DOHH2 (cell line): ENCODE measurements at regions not wholly inside any gene's neighbourhood (a gene's known extent, or its start where the extent isn't known, plus 50 kb on each side); places are given as distances from the start of the nearest gene placed in this dataset.

Experiments
- H3F3A ChIP-seq: fragments of 200-600 bp; sonication (generic), shearing (Covaris generic); 2 replicates; pipeline ENCODE4 v1.6.0; 2016; ENCODE audit warnings: antibody characterized with exemption, mild to moderate bottlenecking; ENCODE audit not compliant: control insufficient read depth, insufficient read depth
- H3K27ac ChIP-seq: fragments of 200-600 bp; sonication (generic); 2 replicates; pipeline ENCODE4 v1.5.1; 2014; ENCODE audit warnings: low read depth, mild to moderate bottlenecking, low read length, moderate library complexity
- H3K27me3 ChIP-seq: fragments of 200-600 bp; sonication (generic); 2 replicates; pipeline ENCODE4 v1.6.1; 2014; ENCODE audit warnings: mild to moderate bottlenecking, low read length, mixed read lengths; ENCODE audit not compliant: control insufficient read depth
- H3K36me3 ChIP-seq: fragments of 200-600 bp; sonication (generic); 2 replicates; pipeline ENCODE4 v1.6.1; 2014; ENCODE audit warnings: mild to moderate bottlenecking, low read length, moderate library complexity, mixed read lengths; ENCODE audit not compliant: control insufficient read depth
- H3K4me1 ChIP-seq: fragments of 200-600 bp; sonication (generic); 2 replicates; pipeline ENCODE4 v1.6.1; 2014; ENCODE audit warnings: mild to moderate bottlenecking, low read length, mixed read lengths; ENCODE audit not compliant: control insufficient read depth
- H3K4me2 ChIP-seq: fragments of 200-600 bp; sonication (generic); 2 replicates; pipeline ENCODE4 v1.6.0; 2014; ENCODE audit warnings: mild to moderate bottlenecking, low read length, moderate library complexity
- H3K4me3 ChIP-seq: fragments of 200-600 bp; sonication (generic); 2 replicates; pipeline ENCODE4 v1.5.1; 2014; ENCODE audit warnings: mild to moderate bottlenecking, low read length, mixed read lengths
- H3K79me2 ChIP-seq: fragments of 200-600 bp; sonication (generic); 2 replicates; pipeline ENCODE4 v1.6.1; 2014; ENCODE audit warnings: mild to moderate bottlenecking, low read length, mixed read lengths; ENCODE audit not compliant: control insufficient read depth
- H3K9me2 ChIP-seq: fragments of 200-600 bp; sonication (generic); replicated peaks from 2 replicates; pipeline ENCODE4 v1.6.1; 2014; ENCODE audit warnings: mild to moderate bottlenecking, low read length, mixed read lengths; ENCODE audit not compliant: control insufficient read depth
- H3K9me3 ChIP-seq: fragments of 200-600 bp; sonication (generic); 2 replicates; pipeline ENCODE4 v1.6.1; 2014; ENCODE audit warnings: antibody characterized with exemption, low read length, mixed read lengths; ENCODE audit not compliant: control insufficient read depth, insufficient read depth
- H4K20me1 ChIP-seq: fragments of 200-600 bp; sonication (generic); 2 replicates; pipeline ENCODE4 v1.6.0; 2014; ENCODE audit warnings: low read depth, mild to moderate bottlenecking, antibody characterized with exemption, low read length, moderate library complexity; ENCODE audit not compliant: control insufficient read depth, insufficient read depth
- EZH2phosphoT487 ChIP-seq: fragments of 200-600 bp; sonication (generic); IDR thresholded peaks from 2 replicates; pipeline ENCODE4 v1.6.1; 2017; ENCODE audit warnings: borderline replicate concordance, mild to moderate bottlenecking, antibody characterized with exemption, low read length, moderate library complexity, mixed read lengths
- TF ChIP-seq, protein P1 (sequence below): fragments of 200-600 bp; sonication (generic); IDR thresholded peaks from one replicate; pipeline ENCODE4 v1.5.1; 2014; ENCODE audit warnings: antibody characterized with exemption, mild to moderate bottlenecking, low read depth, low read length; ENCODE audit not compliant: poor library complexity, severe bottlenecking

GRCh38 chr12:92574911-92575570 is 127.7 kb upstream of the PLEKHG7 start:
- Histone ChIP-seq H3F3A (no peaks in the 10 kb centered on the region), H3K4me2 (no peak overlapping the region), H3K9me3 (no peaks in the 10 kb centered on the region), H3K4me1 (peaks cover 14% of the 10 kb centered on the region), H3K79me2 (no peaks in the 10 kb centered on the region), H3K27ac (no peak overlapping the region), H3K27me3 (no peaks in the 10 kb centered on the region), H3K9me2 (no peaks in the 10 kb centered on the region), H4K20me1 (no peaks in the 10 kb centered on the region), H3K36me3 (no peaks in the 10 kb centered on the region), H3K4me3 (no peak overlapping the region)
- TF ChIP-seq EZH2phosphoT487 = no peak
- TF ChIP-seq, protein P1, sequence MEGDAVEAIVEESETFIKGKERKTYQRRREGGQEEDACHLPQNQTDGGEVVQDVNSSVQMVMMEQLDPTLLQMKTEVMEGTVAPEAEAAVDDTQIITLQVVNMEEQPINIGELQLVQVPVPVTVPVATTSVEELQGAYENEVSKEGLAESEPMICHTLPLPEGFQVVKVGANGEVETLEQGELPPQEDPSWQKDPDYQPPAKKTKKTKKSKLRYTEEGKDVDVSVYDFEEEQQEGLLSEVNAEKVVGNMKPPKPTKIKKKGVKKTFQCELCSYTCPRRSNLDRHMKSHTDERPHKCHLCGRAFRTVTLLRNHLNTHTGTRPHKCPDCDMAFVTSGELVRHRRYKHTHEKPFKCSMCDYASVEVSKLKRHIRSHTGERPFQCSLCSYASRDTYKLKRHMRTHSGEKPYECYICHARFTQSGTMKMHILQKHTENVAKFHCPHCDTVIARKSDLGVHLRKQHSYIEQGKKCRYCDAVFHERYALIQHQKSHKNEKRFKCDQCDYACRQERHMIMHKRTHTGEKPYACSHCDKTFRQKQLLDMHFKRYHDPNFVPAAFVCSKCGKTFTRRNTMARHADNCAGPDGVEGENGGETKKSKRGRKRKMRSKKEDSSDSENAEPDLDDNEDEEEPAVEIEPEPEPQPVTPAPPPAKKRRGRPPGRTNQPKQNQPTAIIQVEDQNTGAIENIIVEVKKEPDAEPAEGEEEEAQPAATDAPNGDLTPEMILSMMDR = no peak

DNA sequence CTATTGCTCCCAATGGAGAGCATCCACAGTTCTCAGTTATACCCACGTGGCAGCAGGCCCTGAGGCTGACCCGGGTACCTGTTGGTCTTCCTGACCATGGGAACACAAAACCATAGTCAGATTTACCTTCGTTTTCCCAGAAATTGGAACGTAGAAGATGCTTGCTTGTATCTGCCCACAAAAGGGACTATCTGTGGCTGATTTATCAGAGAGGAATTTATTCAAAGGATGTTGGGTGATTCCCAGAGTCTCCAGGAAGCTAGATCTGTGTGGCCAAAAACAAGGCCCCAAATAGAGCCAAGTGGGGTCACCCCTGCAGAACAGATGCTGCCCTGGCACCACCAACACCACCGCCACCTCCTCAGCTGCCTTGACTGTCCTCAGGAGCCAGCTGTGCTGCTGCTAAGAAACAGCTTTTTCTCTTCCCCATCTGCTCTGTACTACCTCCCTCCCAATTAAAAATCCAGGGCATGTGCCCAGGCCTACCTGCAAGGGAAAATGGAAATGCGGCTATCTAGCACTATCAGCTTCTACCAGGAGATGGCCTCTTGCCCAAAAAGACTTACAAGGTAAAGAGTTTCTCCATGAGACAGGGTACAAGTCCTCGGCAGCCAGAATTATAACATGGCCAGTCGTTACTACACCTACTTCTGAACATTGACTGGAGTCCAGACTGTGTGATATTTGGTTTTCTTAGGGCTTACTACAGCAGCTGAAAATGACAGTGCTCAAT is 128.6 kb upstream of the PLEKHG7 start:
- no peak for TF ChIP-seq EZH2phosphoT487
- TF ChIP-seq, protein P1 = peak; percentile 44
- Histone ChIP-seq H3K4me3 (no peak overlapping the region), H3K4me1 (peaks cover 21% of the 10 kb centered on the region), H4K20me1 (no peaks in the 10 kb centered on the region), H3K9me3 (no peaks in the 10 kb centered on the region), H3K27ac (no peak overlapping the region), H3K4me2 (no peak overlapping the region), H3K79me2 (no peaks in the 10 kb centered on the region), H3K27me3 (no peaks in the 10 kb centered on the region), H3K9me2 (no peaks in the 10 kb centered on the region), H3K36me3 (no peaks in the 10 kb centered on the region), H3F3A (no peaks in the 10 kb centered on the region)

DNA sequence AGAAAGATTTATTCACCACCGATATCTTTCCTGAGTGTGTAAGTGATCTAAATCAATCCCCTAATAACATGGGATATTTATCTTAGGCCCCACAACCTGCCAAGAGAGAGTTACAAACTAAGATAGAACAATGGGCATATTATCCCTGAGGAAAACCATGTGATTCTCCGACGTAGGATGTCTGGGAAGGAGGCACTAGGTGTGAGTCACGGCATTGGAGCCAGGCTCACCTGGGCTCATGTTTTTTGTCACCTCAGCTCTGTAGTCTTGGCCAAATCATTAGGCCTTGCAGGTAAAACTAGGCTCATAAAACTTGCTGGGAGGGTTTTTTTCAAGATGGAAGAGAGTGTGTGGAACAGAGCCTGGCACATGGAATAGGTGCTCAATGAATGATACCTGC is 129.7 kb upstream of the PLEKHG7 start:
- no peaks in the 10 kb centered on the region for H3K9me2 ChIP-seq
- H3K36me3 ChIP-seq = no peaks in the 10 kb centered on the region
- H3F3A ChIP-seq = no peaks in the 10 kb centered on the region
- no peak overlapping the region for H3K27ac ChIP-seq
- no peaks in the 10 kb centered on the region for H4K20me1 ChIP-seq
- H3K9me3 ChIP-seq = no peaks in the 10 kb centered on the region
- TF ChIP-seq, protein P1 = no peak
- TF ChIP-seq EZH2phosphoT487 = no peak
- peaks cover 29% of the 10 kb centered on the region for H3K4me1 ChIP-seq
- H3K27me3 ChIP-seq = no peaks in the 10 kb centered on the region
- no peak overlapping the region for H3K4me2 ChIP-seq
- no peak overlapping the region for H3K4me3 ChIP-seq
- H3K79me2 ChIP-seq = no peaks in the 10 kb centered on the region
